Ovary (tissue), 7 donors: ENCODE measurements at regions not wholly inside any gene's neighbourhood (a gene's known extent, or its start where the extent isn't known, plus 50 kb on each side); places are given as distances from the start of the nearest gene placed in this dataset.

Source experiments
- DNase-seq, 5 donors: peaks; one replicate each; pipeline ENCODE4 v3.0.0-alpha.2; 2019 to 2020
- H3K27ac ChIP-seq, 2 donors: fragments of 200-600 bp; one replicate each; pipeline versions ENCODE4 v1.5.1 to v1.8.0; 2019 to 2022
- H3K27me3 ChIP-seq: fragments of 200-600 bp; one replicate; pipeline ENCODE4 v1.8.0; 2022
- H3K36me3 ChIP-seq: fragments of 200-600 bp; sonication (generic); one replicate; pipeline ENCODE4 v1.5.1; 2019
- H3K4me1 ChIP-seq: one replicate; pipeline ENCODE4 v1.8.1; 2013; ENCODE audit warnings: mild to moderate bottlenecking, moderate library complexity; ENCODE audit not compliant: insufficient read depth
- H3K4me3 ChIP-seq: fragments of 200-600 bp; sonication (generic); one replicate; pipeline ENCODE4 v1.5.1; 2017
- H3K9me3 ChIP-seq, 2 donors: fragments of 200-600 bp in 1 of 2; sonication (generic) in 1 of 2; one replicate each; pipeline versions ENCODE4 v1.5.1 to v1.8.1; 2013 to 2019; ENCODE audit warnings: mild to moderate bottlenecking in 1 of 2, moderate library complexity in 1 of 2
- CTCF ChIP-seq, 3 donors: fragments of 450-650 bp in 2 of 3; fragments of 200-600 bp in 1 of 3; IDR thresholded peaks; one replicate each; pipeline versions ENCODE4 v1.5.1 to v1.8.0; 2016 to 2022; ENCODE audit warnings: antibody characterized with exemption in 3 of 3, mild to moderate bottlenecking in 1 of 3
- EP300 ChIP-seq: sonication (generic); formaldehyde crosslinking; IDR thresholded peaks from one replicate; pipeline ENCODE4 v1.6.1; 2017; ENCODE audit warnings: antibody characterized with exemption
- POLR2A ChIP-seq: fragments of 450-650 bp; IDR thresholded peaks from one replicate; pipeline ENCODE4 v1.6.1; 2017; ENCODE audit warnings: antibody characterized with exemption, mild to moderate bottlenecking, moderate library complexity
- WGBS, 3 donors: extraction: QIAGEN DNeasy Blood & Tissue Kit in 1 of 3; methylation state at CpG; one replicate each; pipeline versions ENCODE4 v1.1.5 to v1.1.7; 2013 to 2017; 5-methylcytosine and 5-hydroxymethylcytosine counted together
- intact Hi-C, 4 donors: fragments of 100-400 bp; cut with DNase I; formaldehyde crosslinking; loops; one replicate each; pipeline versions ENCODE4 v1.11.0 to v1.15.1; 2022 to 2023
- donor health status: DM: no; HTN: no; CAD: no; lungs with moderate emphysema.
- donor health status: DM: no; HTN: no; CAD: no.
- donor health status: Bipolar disorder and iron deficiency.
- donor health status: DM: no; HTN: no; CAD: no.
- donor health status: DM: yes; HTN: yes; CAD: no.

GRCh38 chrX:81857192-81857591 is 655.3 kb downstream of the SH3BGRL start:
- Histone ChIP-seq H3K9me3 (peaks cover 0 to 4% of the 10 kb centered on the region in 2 donors), H3K27me3 (no peaks in the 10 kb centered on the region), H3K4me3 (no peak overlapping the region), H3K4me1 (no peaks in the 10 kb centered on the region), H3K27ac (no peak overlapping the region), H3K36me3 (no peaks in the 10 kb centered on the region)
- no peak for DNase-seq
- intact Hi-C loops, result no loop called here
- TF ChIP-seq CTCF (IDR thresholded peaks at IDR 0.05), result no peak
- TF ChIP-seq POLR2A, result no peak
- TF ChIP-seq EP300, result no peak

GRCh38 chrX:81866873-81867272 is 665.0 kb downstream of the SH3BGRL start:
- Histone ChIP-seq H3K27me3 (no peaks in the 10 kb centered on the region), H3K27ac (no peak overlapping the region), H3K9me3 (peaks cover 0 to 6% of the 10 kb centered on the region in 2 donors), H3K36me3 (no peaks in the 10 kb centered on the region), H3K4me3 (no peak overlapping the region), H3K4me1 (no peaks in the 10 kb centered on the region)
- no peak for TF ChIP-seq EP300
- no peak for TF ChIP-seq CTCF (IDR thresholded peaks at IDR 0.05)
- no peak for TF ChIP-seq POLR2A
- no peak for DNase-seq
- WGBS, 3 donors, result 68 to 82% (median 69%) methylated on average over 3 of the region's 3 CpGs
- intact Hi-C loops, result no loop called here

- H3K9me3 ChIP-seq, result peaks cover 0 to 6% of the 10 kb centered on the region in 2 donors
- H3K4me1 ChIP-seq, result no peaks in the 10 kb centered on the region
- H3K36me3 ChIP-seq, result no peaks in the 10 kb centered on the region
- no peaks in the 10 kb centered on the region for H3K27me3 ChIP-seq
- 68 to 83% (median 80%) methylated on average over 4 to 5 of the region's 5 CpGs for WGBS, 3 donors
- no peak overlapping the region for H3K4me3 ChIP-seq
- no peak for DNase-seq
- no peak overlapping the region for H3K27ac ChIP-seq
- intact Hi-C loops, result no loop called here
- no peak for TF ChIP-seq EP300
- TF ChIP-seq POLR2A, result no peak
- TF ChIP-seq CTCF (IDR thresholded peaks at IDR 0.05), result no peak
Measured at GRCh38 chrX:81868979-81869378, 667.1 kb downstream of the SH3BGRL start.

- no peaks in the 10 kb centered on the region for H3K4me1 ChIP-seq
- no peak overlapping the region for H3K27ac ChIP-seq
- intact Hi-C loops, result no loop called here
- TF ChIP-seq EP300, result no peak
- TF ChIP-seq CTCF (IDR thresholded peaks at IDR 0.05), result no peak
- no peak for TF ChIP-seq POLR2A
- DNase-seq, result no peak
- H3K36me3 ChIP-seq, result no peaks in the 10 kb centered on the region
- no peak overlapping the region for H3K4me3 ChIP-seq
- WGBS, 3 donors, result 75 to 81% (median 75%) methylated on average over 3 of the region's 3 CpGs
- H3K27me3 ChIP-seq, result no peaks in the 10 kb centered on the region
- H3K9me3 ChIP-seq, result no peaks in the 10 kb centered on the region
Measured at GRCh38 chrX:81874807-81875206, 672.9 kb downstream of the SH3BGRL start.

- Histone ChIP-seq H3K4me3 (no peak overlapping the region), H3K9me3 (no peaks in the 10 kb centered on the region), H3K4me1 (no peaks in the 10 kb centered on the region), H3K27ac (no peak overlapping the region), H3K27me3 (no peaks in the 10 kb centered on the region), H3K36me3 (no peaks in the 10 kb centered on the region)
- intact Hi-C loops, result no loop called here
- DNase-seq, result no peak
- 71 to 86% (median 82%) methylated on average over 1 of the region's 1 CpG for WGBS, 3 donors
- TF ChIP-seq POLR2A (no peak), CTCF (IDR thresholded peaks at IDR 0.05) (no peak), EP300 (no peak)
Measured at GRCh38 chrX:81875800-81876199, 673.9 kb downstream of the SH3BGRL start.
